H1 (cell line): ENCODE measurements at regions not wholly inside any gene's neighbourhood (a gene's known extent, or its start where the extent isn't known, plus 50 kb on each side); places are given as distances from the start of the nearest gene placed in this dataset.

Experiments used
- CTCF ChIA-PET: fragments of 300-600 bp; sonication (Branson Sonifier 250); formaldehyde crosslinking; loops from one replicate; lab custom pipeline; 2021; ENCODE audit not compliant: partially characterized antibody; lab: Charles Lee
- POLR2A ChIA-PET: fragments of 300-600 bp; sonication (Branson Sonifier 250); formaldehyde crosslinking; loops from one replicate; lab custom pipeline; 2021; ENCODE audit warnings: inconsistent platforms; ENCODE audit not compliant: partially characterized antibody; lab: Charles Lee
- DNase-seq, 2 experiments: peaks; one replicate each; pipeline versions ENCODE4 v3.0.0 to v3.0.0-alpha.2; 2010 to 2022; ENCODE audit warnings: low spot score in 2 of 2, low read depth in 1 of 2, mixed read lengths in 1 of 2
- FAIRE-seq: peaks from 2 replicates; lab custom pipeline; 2011; peaks lifted over from hg19 to GRCh38; lab: Jason Lieb, UNC
- H2AFZ ChIP-seq: 2 replicates; pipeline ENCODE4 v1.8.1; 2012; ENCODE audit warnings: low read length, inconsistent platforms
- H2AK5ac ChIP-seq: 2 replicates; pipeline ENCODE4 v1.6.1; 2013; ENCODE audit warnings: low read depth, low read length
- H2BK120ac ChIP-seq: replicated peaks from 2 replicates; pipeline ENCODE3; 2013; ENCODE audit warnings: low read depth, low read length, inconsistent platforms
- H2BK12ac ChIP-seq: 2 replicates; pipeline ENCODE4 v1.6.1; 2013; ENCODE audit warnings: low read depth, low read length
- H2BK15ac ChIP-seq: 2 replicates; pipeline ENCODE4 v1.6.1; 2013; ENCODE audit warnings: low read length
- H2BK20ac ChIP-seq: 2 replicates; pipeline ENCODE4 v1.6.1; 2013; ENCODE audit warnings: low read length
- H2BK5ac ChIP-seq: 2 replicates; pipeline ENCODE4 v1.6.1; 2013; ENCODE audit warnings: low read depth, low read length
- H3K14ac ChIP-seq: 2 replicates; pipeline ENCODE4 v1.6.1; 2013; ENCODE audit warnings: inconsistent platforms; ENCODE audit not compliant: insufficient read length
- H3K18ac ChIP-seq: 2 replicates; pipeline ENCODE4 v1.6.1; 2013; ENCODE audit warnings: low read length; ENCODE audit errors: extremely low read depth
- H3K23ac ChIP-seq: 2 replicates; pipeline ENCODE4 v1.6.1; 2013; ENCODE audit warnings: inconsistent platforms; ENCODE audit not compliant: insufficient read length
- H3K23me2 ChIP-seq: 2 replicates; pipeline ENCODE4 v1.6.1; 2013; ENCODE audit warnings: low read depth, low read length
- H3K27ac ChIP-seq: 2 replicates; pipeline ENCODE4 v1.6.1; 2011; ENCODE audit warnings: low read depth, low read length, inconsistent platforms
- H3K27me3 ChIP-seq, 4 experiments: replicated peaks in 1 of 4; 1 replicate in 1 of 4; 2 replicates in 3 of 4; pipeline versions ENCODE4 v1.6.1 to v1.8.1; 2011 to 2013; ENCODE audit warnings: low read length in 3 of 4, mild to moderate bottlenecking in 3 of 4, inconsistent platforms in 2 of 4, mixed read lengths in 2 of 4, moderate library complexity in 1 of 4; ENCODE audit not compliant: control insufficient read depth in 3 of 4, insufficient read depth in 3 of 4; ENCODE audit errors: extremely low read depth in 1 of 4
- H3K36me3 ChIP-seq, 4 experiments: 2 replicates each; pipeline versions ENCODE4 v1.6.1 to v1.8.1; 2011 to 2013; ENCODE audit warnings: mild to moderate bottlenecking in 4 of 4, low read length in 3 of 4, moderate library complexity in 2 of 4, control low read depth in 1 of 4, inconsistent platforms in 1 of 4; ENCODE audit not compliant: insufficient read depth in 4 of 4, control insufficient read depth in 2 of 4
- H3K4ac ChIP-seq: replicated peaks from 2 replicates; pipeline ENCODE3; 2013; ENCODE audit warnings: low read length, low read depth, mixed read lengths, inconsistent platforms; ENCODE audit not compliant: insufficient read length
- H3K4me1 ChIP-seq, 4 experiments: replicated peaks in 1 of 4; 1 replicate in 1 of 4; 2 replicates in 3 of 4; pipeline versions ENCODE4 v1.6.1 to v1.8.1; 2011 to 2013; ENCODE audit warnings: low read length in 3 of 4, inconsistent platforms in 2 of 4, mixed read lengths in 1 of 4; ENCODE audit not compliant: insufficient read depth in 4 of 4, control insufficient read depth in 3 of 4
- H3K4me2 ChIP-seq, 2 experiments: 2 replicates each; pipeline versions ENCODE4 v1.6.1 to v1.8.1; 2011 to 2013; ENCODE audit warnings: low read depth in 2 of 2, low read length in 2 of 2, control low read depth in 1 of 2, inconsistent platforms in 1 of 2, mild to moderate bottlenecking in 1 of 2; ENCODE audit not compliant: insufficient read depth in 1 of 2
- H3K4me3 ChIP-seq, 4 experiments: fragments of 200-600, 300-600 bp in 1 of 4; sonication (generic), shearing (Covaris generic), sonication (Bioruptor Twin) in 1 of 4; 2 replicates each; pipeline versions ENCODE4 v1.5.1 to v1.8.1; 2011 to 2016; ENCODE audit warnings: low read length in 4 of 4, low read depth in 3 of 4, control low read depth in 2 of 4, inconsistent platforms in 2 of 4, mild to moderate bottlenecking in 2 of 4, mixed read lengths in 1 of 4, moderate library complexity in 1 of 4; ENCODE audit not compliant: insufficient read depth in 2 of 4; ENCODE audit errors: extremely low read depth in 1 of 4
- H3K56ac ChIP-seq: replicated peaks from 2 replicates; pipeline ENCODE3; 2013; ENCODE audit warnings: low read depth, mild to moderate bottlenecking, mixed read lengths, low read length, inconsistent platforms; ENCODE audit not compliant: insufficient read length
- H3K79me1 ChIP-seq: 2 replicates; pipeline ENCODE4 v1.6.1; 2013; ENCODE audit warnings: low read depth, low read length, control low read depth
- H3K79me2 ChIP-seq, 2 experiments: 2 replicates each; pipeline versions ENCODE4 v1.6.1 to v1.8.1; 2012 to 2013; ENCODE audit warnings: low read length in 2 of 2, mild to moderate bottlenecking in 2 of 2, inconsistent platforms in 1 of 2; ENCODE audit not compliant: insufficient read depth in 2 of 2, control insufficient read depth in 1 of 2
- H3K9ac ChIP-seq, 4 experiments: replicated peaks in 1 of 4; 1 replicate in 1 of 4; 2 replicates in 3 of 4; pipeline versions ENCODE4 v1.6.1 to v1.8.1; 2011 to 2013; ENCODE audit warnings: low read depth in 3 of 4, low read length in 3 of 4, control low read depth in 2 of 4, mild to moderate bottlenecking in 2 of 4, moderate library complexity in 2 of 4, inconsistent platforms in 1 of 4; ENCODE audit errors: extremely low read depth in 1 of 4
- H3K9me3 ChIP-seq, 2 experiments: 2 replicates each; pipeline versions ENCODE4 v1.6.1 to v1.8.1; 2012 to 2013; ENCODE audit warnings: mild to moderate bottlenecking in 2 of 2, moderate library complexity in 2 of 2, control low read depth in 1 of 2, inconsistent platforms in 1 of 2, low read depth in 1 of 2, low read length in 1 of 2, mixed read lengths in 1 of 2; ENCODE audit not compliant: insufficient read depth in 2 of 2
- H4K20me1 ChIP-seq, 2 experiments: replicated peaks in 1 of 2; 2 replicates each; pipeline versions ENCODE3 to v1.8.1; 2011 to 2013; ENCODE audit warnings: inconsistent platforms in 2 of 2, low read length in 2 of 2, mild to moderate bottlenecking in 1 of 2; ENCODE audit not compliant: insufficient read depth in 2 of 2, control insufficient read depth in 1 of 2
- H4K5ac ChIP-seq: 2 replicates; pipeline ENCODE4 v1.6.1; 2013; ENCODE audit warnings: low read length, low read depth, mixed read lengths, inconsistent platforms; ENCODE audit not compliant: insufficient read length
- H4K8ac ChIP-seq: 2 replicates; pipeline ENCODE4 v1.8.0; 2013; ENCODE audit warnings: mild to moderate bottlenecking, moderate library complexity, low read length, inconsistent platforms; ENCODE audit not compliant: insufficient read depth; ENCODE audit errors: extremely low read depth
- H4K91ac ChIP-seq: replicated peaks from 2 replicates; pipeline ENCODE3; 2013; ENCODE audit warnings: low read length, mixed read lengths, inconsistent platforms; ENCODE audit not compliant: insufficient read length
- BACH1 ChIP-seq: IDR thresholded peaks from 2 replicates; pipeline ENCODE4 v1.6.1; 2012; ENCODE audit warnings: low read length, improper control_type of control experiment
- CBX5 ChIP-seq: fragments of 300-800, 300-1000 bp; sonication (generic); IDR thresholded peaks from 2 replicates; pipeline ENCODE4 v1.7.1; 2016; ENCODE audit warnings: antibody characterized with exemption, low read length, low read depth
- CTCF ChIP-seq, 3 experiments: IDR thresholded peaks; 1 replicate in 2 of 3; 2 replicates in 1 of 3; pipeline versions ENCODE4 v1.5.1 to v1.6.1; 2011; ENCODE audit warnings: low read length in 3 of 3, mild to moderate bottlenecking in 3 of 3, inconsistent platforms in 2 of 3, low read depth in 1 of 3, moderate library complexity in 1 of 3; ENCODE audit not compliant: insufficient read depth in 1 of 3; ENCODE audit errors: control extremely low read depth in 1 of 3
- GTF2F1 ChIP-seq: IDR thresholded peaks from 2 replicates; pipeline ENCODE4 v1.6.1; 2012; ENCODE audit warnings: low read depth, low read length, improper control_type of control experiment, borderline replicate concordance
- JUN ChIP-seq: IDR thresholded peaks from 2 replicates; pipeline ENCODE4 v1.6.1; 2011; ENCODE audit warnings: low read depth, mild to moderate bottlenecking, improper control_type of control experiment, low read length
- JUND ChIP-seq: IDR thresholded peaks from 2 replicates; pipeline ENCODE4 v1.6.1; 2011; ENCODE audit warnings: mild to moderate bottlenecking, improper control_type of control experiment, low read length
- KDM5A ChIP-seq: fragments of 200-600 bp; IDR thresholded peaks from 2 replicates; pipeline ENCODE4 v1.7.1; 2012; ENCODE audit warnings: mild to moderate bottlenecking, low read length, inconsistent platforms, mixed read lengths
- NANOG ChIP-seq: IDR thresholded peaks from 2 replicates; pipeline ENCODE4 v1.6.1; 2011; ENCODE audit warnings: low read length, low read depth, mild to moderate bottlenecking, inconsistent platforms; ENCODE audit not compliant: insufficient read depth, poor library complexity, severe bottlenecking
- POU5F1 ChIP-seq: IDR thresholded peaks from 2 replicates; pipeline ENCODE4 v1.6.1; 2011; ENCODE audit warnings: low read depth, mild to moderate bottlenecking, low read length, moderate library complexity
- SIRT6 ChIP-seq: IDR thresholded peaks from one replicate; pipeline ENCODE4 v1.7.1; 2012; ENCODE audit warnings: low read length, inconsistent platforms
- TAF7 ChIP-seq: optimal IDR thresholded peaks from 2 replicates; pipeline ENCODE3; 2011; ENCODE audit warnings: low read depth, mild to moderate bottlenecking, inconsistent platforms, low read length, moderate library complexity, borderline replicate concordance
- WGBS, 2 experiments: shearing (Covaris generic) in 1 of 2; methylation state at CpG; one replicate each; pipeline versions ENCODE4 v1.1.6 to v1.1.7; 2013 to 2015; ENCODE audit warnings: low lambda C conversion rate in 2 of 2, mixed read lengths in 2 of 2, inconsistent platforms in 1 of 2, low coverage in 1 of 2, missing lambda C conversion rate in 1 of 2; ENCODE audit not compliant: insufficient replicate concordance in 2 of 2, insufficient coverage in 1 of 2, insufficient read length in 1 of 2; ENCODE audit errors: extremely low coverage in 1 of 2, missing lambda C conversion rate in 1 of 2; 5-methylcytosine and 5-hydroxymethylcytosine counted together

DNA sequence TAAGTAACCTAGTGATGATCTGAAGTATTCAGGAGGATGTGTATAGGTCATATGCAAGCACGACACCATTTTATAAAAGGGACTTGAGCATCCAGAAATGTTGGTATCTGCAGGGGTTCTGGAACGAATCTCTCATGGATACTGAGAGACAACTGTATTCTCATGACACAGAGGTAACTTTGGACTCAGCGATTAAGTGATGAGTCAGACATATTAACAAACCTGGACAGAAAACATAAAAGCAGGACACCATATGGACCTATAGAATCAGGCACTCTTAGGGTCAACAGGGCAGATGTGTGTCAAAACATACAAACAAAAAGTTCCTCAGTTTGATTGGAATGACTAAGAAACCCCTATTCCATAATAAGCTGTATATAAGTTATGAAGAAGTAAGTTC is 248.1 kb downstream of the ANKRD7 start:
- FAIRE-seq: no peak
- Histone ChIP-seq H4K8ac (no peak overlapping the region), H4K91ac (no peak overlapping the region), H3K27ac (no peak overlapping the region), H2BK12ac (no peak overlapping the region), H3K27me3 (no peaks in the 10 kb centered on the region), H3K4me1 (no peaks in the 10 kb centered on the region), H2BK5ac (no peak overlapping the region), H2AFZ (no peak overlapping the region), H3K4ac (no peak overlapping the region), H2BK120ac (no peak overlapping the region), H3K56ac (no peak overlapping the region), H2BK20ac (no peak overlapping the region), H4K5ac (no peak overlapping the region), H2BK15ac (no peak overlapping the region), H3K14ac (no peak overlapping the region), H3K79me2 (no peaks in the 10 kb centered on the region), H3K4me3 (no peak overlapping the region), H2AK5ac (no peak overlapping the region), H3K36me3 (no peaks in the 10 kb centered on the region), H3K23ac (no peak overlapping the region), H3K18ac (no peak overlapping the region), H3K23me2 (no peaks in the 10 kb centered on the region), H3K4me2 (no peak overlapping the region), H3K9ac (no peak overlapping the region), H4K20me1 (no peaks in the 10 kb centered on the region), H3K9me3 (no peaks in the 10 kb centered on the region), H3K79me1 (no peaks in the 10 kb centered on the region)
- TF ChIP-seq JUN: no peak
- no peak for TF ChIP-seq JUND
- TF ChIP-seq KDM5A: no peak
- no peak for TF ChIP-seq TAF7
- no peak for TF ChIP-seq NANOG
- TF ChIP-seq SIRT6: no peak
- TF ChIP-seq POU5F1: no peak
- no peak for TF ChIP-seq CTCF (IDR thresholded peaks at IDR 0.05; ENCODE audit: control extremely low read depth in 1 of 3, insufficient read depth in 1 of 3, low read depth in 1 of 3, low read length in 3 of 3)
- no peak for TF ChIP-seq CBX5
- no peak for TF ChIP-seq BACH1
- no peak for TF ChIP-seq GTF2F1
- WGBS, 2 experiments: 89% methylated on average over 3 of the region's 3 CpGs; no CpG with 5 or more reads in 1 of the 2 experiments
- DNase-seq: no peak
- ChIA-PET CTCF (no interaction called here), POLR2A (interaction anchor here (0.7 kb wide), 1 partner anchor 15 kb away, joined by 3 read pairs; no protein-coding TSS in a partner anchor)
